HG03378 (cell line): ENCODE measurements at regions not wholly inside any gene's neighbourhood (a gene's known extent, or its start where the extent isn't known, plus 50 kb on each side); places are given as distances from the start of the nearest gene placed in this dataset.
"Not testable (repeated sequence)": the region's sequence is repeated elsewhere in the genome, so short reads cannot be mapped to it uniquely, and the experiment has no call there.

Experiments
- ATAC-seq: cut with Tn5 transposase; IDR thresholded peaks from one replicate; pipeline ENCODE4 v1.9.1; 2021; ENCODE audit warnings: mild to moderate bottlenecking, moderate library complexity; ENCODE audit not compliant: unreplicated experiment

GRCh38 chr5:7207979-7208378 lies 188.0 kb upstream of the ADCY2 start:
- ATAC-seq: no peak

DNA sequence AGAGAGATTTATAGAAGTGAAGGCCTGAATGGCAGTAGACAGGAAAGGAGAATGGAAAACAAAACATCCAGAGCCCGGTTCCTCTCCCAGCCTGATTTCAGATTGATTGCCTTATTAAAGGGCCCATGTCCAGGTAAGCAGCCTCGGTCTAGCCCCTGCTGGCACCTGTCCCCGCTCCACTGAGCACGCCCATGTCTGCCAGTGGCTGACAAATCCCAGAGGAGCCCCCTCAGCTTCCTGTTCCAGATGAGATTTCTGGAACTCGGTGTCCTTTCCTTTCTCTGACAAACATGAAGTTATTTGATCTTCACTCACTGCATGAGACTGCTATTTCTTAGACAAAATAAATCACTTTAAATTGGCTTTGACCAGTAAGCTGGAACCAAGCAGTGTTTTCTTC lies 187.0 kb upstream of the ADCY2 start:
- ATAC-seq: no peak

- no peak for ATAC-seq
Measured at GRCh38 chr5:7209658-7210057, 186.3 kb upstream of the ADCY2 start.

- no peak for ATAC-seq
Measured at GRCh38 chr5:7210549-7210948, 185.4 kb upstream of the ADCY2 start.

GRCh38 chr5:7213525-7213924 lies 182.4 kb upstream of the ADCY2 start:
- ATAC-seq: no peak

DNA sequence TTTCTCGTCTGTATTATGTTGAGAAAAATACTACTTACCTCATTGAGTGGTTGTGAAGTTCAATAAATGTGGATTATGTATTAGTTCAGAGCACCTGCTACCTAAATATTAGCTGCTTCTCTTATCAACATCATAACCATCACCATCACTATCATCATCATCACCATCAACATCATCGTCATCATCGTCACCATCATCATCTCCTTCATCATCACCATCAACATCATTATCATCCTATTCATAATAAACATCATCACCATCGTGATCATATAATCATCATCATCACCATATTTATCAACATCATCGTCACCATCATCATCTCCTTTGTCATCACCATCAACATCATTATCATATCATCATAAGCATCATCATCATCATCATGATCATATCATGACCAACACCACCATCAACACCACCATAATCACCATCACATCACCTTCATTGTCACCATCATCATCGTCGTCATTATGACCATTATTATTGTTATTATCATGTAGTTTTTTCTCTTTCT lies 181.0 kb upstream of the ADCY2 start:
- ATAC-seq: no peak

DNA sequence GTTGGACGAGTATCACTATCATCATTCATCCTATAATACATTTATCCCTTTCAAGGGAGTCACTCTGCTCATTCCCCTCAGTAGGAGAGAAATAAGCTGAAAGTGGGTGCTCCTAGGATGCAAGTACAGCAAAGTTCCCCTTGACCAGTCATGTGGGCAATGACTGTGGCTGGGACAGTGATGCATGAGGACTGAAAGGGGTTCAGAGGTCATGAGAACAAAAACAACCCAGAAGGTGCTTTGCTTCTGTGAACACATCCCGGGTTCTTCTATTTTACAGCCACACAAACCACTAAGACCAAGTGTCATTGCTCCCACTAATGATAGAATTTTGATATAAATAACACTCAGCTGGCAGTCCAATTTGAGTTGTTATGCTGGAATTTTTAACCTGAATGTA lies 177.8 kb upstream of the ADCY2 start:
- ATAC-seq: no peak

DNA sequence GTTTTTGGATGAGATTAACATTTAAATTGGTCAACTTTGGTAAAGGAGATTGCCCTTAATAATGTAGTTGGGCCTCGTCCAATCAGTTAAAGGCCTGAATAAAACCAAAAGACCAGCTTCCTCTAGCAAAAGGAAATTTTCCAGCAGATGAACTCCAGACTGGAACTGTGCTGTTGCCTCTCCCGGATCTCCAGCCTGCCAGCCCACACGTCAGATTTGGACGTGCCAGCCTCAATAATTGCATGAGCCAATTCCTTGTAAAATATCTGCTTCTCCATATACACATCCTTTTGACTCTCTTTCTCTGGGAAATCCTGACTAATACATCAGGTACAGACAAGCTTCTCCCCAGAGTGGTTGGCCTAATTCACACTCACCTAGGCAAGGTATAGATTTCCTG lies 175.8 kb upstream of the ADCY2 start:
- ATAC-seq: no peak

- ATAC-seq: no peak
Measured at GRCh38 chr5:7221041-7221440, 174.9 kb upstream of the ADCY2 start.

GRCh38 chr5:7225826-7226225 lies 170.1 kb upstream of the ADCY2 start:
- ATAC-seq: no peak

- no peak for ATAC-seq
Measured at GRCh38 chr5:7242118-7242710, 153.7 kb upstream of the ADCY2 start.

GRCh38 chr5:7244208-7244607 lies 151.7 kb upstream of the ADCY2 start:
- no peak for ATAC-seq

GRCh38 chr5:7245121-7245651 lies 150.8 kb upstream of the ADCY2 start:
- no peak for ATAC-seq

DNA sequence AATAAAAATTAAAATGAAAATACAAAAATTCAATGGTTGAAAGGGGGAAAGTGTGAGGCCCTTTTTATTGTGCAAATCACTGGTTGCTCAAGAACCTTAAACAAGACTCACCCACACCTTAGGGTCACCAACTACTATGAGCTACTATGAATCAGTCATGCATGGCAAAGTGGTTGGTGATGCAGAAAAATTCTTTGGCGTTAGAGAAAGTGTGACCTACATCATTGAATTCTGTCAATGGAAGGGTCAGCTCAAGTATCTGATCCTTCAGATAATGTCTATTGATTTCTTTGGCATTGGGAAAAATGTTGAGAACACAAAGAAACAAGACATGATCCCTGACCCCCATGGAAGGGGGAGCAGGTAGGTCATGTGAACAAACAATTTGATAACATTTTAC lies 149.7 kb upstream of the ADCY2 start:
- ATAC-seq: no peak

- no peak for ATAC-seq
Measured at GRCh38 chr5:7250004-7250403, 145.9 kb upstream of the ADCY2 start.

DNA sequence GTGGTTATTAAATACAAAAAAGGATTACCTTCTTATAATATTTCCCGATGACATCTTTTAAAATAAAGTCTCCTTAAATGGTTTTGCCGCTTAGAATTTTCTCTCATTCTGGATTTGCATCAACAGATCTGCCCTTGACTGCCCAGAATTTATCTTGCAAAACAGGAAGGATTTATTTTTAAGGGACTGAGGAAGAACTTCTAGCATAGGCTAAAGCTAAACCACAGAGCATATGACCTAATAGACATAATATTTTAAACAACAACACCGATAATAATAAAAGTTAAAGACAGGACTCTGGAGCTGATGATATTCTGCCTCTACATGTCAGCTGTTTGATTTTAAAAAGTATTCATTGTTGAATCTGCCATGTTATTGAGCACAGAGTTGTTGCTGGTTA lies 145.3 kb upstream of the ADCY2 start:
- no peak for ATAC-seq

DNA sequence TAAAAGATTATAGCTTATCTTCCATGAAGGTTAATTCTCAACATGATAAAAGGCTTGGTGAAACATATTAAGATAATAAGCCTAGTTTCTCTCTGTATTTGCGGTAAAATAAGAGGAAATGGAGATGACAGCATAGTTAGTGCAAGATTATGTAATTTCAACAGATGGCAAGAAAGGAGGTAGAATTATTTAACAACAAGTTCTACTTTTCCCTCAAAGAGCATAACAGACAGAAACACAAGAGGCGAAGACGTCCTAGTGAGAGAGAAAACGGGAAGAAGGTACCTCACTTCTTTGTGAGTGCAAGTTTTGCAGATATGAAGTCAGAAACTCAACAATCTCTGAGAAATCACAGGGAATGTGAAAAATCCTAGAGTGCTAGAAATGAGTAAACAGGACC lies 144.8 kb upstream of the ADCY2 start:
- no peak for ATAC-seq

GRCh38 chr5:7261049-7261448 lies 134.9 kb upstream of the ADCY2 start:
- ATAC-seq: no peak

- ATAC-seq: no peak
Measured at GRCh38 chr5:7261900-7262299, 134.0 kb upstream of the ADCY2 start.

- not testable (repeated sequence) for ATAC-seq
Measured at GRCh38 chr5:7263398-7264015, 132.4 kb upstream of the ADCY2 start.

- not testable (repeated sequence) for ATAC-seq
Measured at GRCh38 chr5:7265776-7266175, 130.2 kb upstream of the ADCY2 start.

DNA sequence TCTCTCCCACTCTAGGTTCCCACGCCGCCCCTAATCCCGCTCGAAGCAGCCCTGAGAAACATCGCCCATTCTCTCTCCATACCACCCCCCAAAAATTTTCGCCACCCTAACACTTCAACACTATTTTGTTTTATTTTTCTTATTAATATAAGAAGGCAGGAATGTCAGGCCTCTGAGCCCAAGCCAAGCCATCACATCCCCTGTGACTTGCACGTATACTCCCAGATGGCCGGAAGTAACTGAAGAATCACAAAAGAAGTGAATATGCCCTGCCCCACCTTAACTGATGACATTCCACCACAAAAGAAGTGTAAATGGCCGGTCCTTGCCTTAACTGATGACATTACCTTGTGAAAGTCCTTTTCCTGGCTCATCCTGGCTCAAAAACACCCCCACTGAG lies 127.2 kb upstream of the ADCY2 start:
- ATAC-seq: not testable (repeated sequence)
